Neural cell (in vitro differentiated cells): ENCODE measurements at regions not wholly inside any gene's neighbourhood (a gene's known extent, or its start where the extent isn't known, plus 50 kb on each side); places are given as distances from the start of the nearest gene placed in this dataset.

Experiments
- EP300 ChIP-seq: fragments of 450-650 bp; conservative IDR thresholded peaks from 2 replicates; pipeline ENCODE4 v1.6.1; 2014; ENCODE audit warnings: antibody characterized with exemption, mild to moderate bottlenecking, moderate library complexity; ENCODE audit not compliant: poor library complexity, severe bottlenecking
- EZH2 ChIP-seq: fragments of 200-600, 300-800 bp; shearing (Covaris generic), sonication (generic); IDR thresholded peaks from 2 replicates; pipeline ENCODE4 v1.6.1; 2014; ENCODE audit warnings: antibody characterized with exemption, low read length, borderline replicate concordance, mild to moderate bottlenecking; ENCODE audit not compliant: insufficient read depth, poor library complexity, severe bottlenecking
- TF ChIP-seq, protein P1 (sequence below): fragments of 450-650 bp; IDR thresholded peaks from 2 replicates; pipeline ENCODE4 v1.5.1; 2014; ENCODE audit warnings: antibody characterized with exemption, mild to moderate bottlenecking, moderate library complexity; ENCODE audit not compliant: poor library complexity, severe bottlenecking
- TF ChIP-seq, protein P2 (sequence below): IDR thresholded peaks from 2 replicates; pipeline ENCODE4 v1.6.1; 2012; ENCODE audit warnings: borderline replicate concordance

DNA sequence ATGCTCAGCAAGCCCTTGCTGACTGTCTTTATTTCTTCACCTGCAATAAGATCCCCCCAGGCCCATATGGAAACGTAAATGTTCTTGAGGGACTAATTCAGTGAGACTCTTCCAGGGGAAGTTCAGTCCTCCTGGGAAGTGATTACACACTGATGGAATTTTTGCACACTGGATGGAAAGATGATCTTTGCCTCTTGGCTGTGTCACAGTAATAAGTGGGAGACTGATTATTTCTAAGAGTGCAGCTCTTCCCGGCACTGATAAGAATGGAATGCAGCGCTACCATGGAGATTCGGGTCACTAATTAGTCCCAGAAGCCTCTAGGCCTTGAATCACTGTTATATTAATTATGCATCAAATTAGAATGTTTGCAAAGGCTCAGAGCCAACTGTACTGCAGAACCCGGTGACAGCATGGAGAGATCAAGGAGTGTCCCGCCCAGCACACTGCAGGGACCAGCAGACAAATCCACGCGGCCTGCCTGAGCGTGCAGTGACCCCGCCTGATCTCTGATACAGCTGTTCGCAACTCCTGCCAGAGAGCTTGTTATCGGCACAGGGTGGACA, 178.3 kb downstream of the SNX19 start:
- TF ChIP-seq, protein P1, sequence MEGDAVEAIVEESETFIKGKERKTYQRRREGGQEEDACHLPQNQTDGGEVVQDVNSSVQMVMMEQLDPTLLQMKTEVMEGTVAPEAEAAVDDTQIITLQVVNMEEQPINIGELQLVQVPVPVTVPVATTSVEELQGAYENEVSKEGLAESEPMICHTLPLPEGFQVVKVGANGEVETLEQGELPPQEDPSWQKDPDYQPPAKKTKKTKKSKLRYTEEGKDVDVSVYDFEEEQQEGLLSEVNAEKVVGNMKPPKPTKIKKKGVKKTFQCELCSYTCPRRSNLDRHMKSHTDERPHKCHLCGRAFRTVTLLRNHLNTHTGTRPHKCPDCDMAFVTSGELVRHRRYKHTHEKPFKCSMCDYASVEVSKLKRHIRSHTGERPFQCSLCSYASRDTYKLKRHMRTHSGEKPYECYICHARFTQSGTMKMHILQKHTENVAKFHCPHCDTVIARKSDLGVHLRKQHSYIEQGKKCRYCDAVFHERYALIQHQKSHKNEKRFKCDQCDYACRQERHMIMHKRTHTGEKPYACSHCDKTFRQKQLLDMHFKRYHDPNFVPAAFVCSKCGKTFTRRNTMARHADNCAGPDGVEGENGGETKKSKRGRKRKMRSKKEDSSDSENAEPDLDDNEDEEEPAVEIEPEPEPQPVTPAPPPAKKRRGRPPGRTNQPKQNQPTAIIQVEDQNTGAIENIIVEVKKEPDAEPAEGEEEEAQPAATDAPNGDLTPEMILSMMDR = no peak
- TF ChIP-seq EP300 (no peak), EZH2 (no peak)
- TF ChIP-seq, protein P2, sequence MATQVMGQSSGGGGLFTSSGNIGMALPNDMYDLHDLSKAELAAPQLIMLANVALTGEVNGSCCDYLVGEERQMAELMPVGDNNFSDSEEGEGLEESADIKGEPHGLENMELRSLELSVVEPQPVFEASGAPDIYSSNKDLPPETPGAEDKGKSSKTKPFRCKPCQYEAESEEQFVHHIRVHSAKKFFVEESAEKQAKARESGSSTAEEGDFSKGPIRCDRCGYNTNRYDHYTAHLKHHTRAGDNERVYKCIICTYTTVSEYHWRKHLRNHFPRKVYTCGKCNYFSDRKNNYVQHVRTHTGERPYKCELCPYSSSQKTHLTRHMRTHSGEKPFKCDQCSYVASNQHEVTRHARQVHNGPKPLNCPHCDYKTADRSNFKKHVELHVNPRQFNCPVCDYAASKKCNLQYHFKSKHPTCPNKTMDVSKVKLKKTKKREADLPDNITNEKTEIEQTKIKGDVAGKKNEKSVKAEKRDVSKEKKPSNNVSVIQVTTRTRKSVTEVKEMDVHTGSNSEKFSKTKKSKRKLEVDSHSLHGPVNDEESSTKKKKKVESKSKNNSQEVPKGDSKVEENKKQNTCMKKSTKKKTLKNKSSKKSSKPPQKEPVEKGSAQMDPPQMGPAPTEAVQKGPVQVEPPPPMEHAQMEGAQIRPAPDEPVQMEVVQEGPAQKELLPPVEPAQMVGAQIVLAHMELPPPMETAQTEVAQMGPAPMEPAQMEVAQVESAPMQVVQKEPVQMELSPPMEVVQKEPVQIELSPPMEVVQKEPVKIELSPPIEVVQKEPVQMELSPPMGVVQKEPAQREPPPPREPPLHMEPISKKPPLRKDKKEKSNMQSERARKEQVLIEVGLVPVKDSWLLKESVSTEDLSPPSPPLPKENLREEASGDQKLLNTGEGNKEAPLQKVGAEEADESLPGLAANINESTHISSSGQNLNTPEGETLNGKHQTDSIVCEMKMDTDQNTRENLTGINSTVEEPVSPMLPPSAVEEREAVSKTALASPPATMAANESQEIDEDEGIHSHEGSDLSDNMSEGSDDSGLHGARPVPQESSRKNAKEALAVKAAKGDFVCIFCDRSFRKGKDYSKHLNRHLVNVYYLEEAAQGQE = no peak
